ENCODE measurements at regions not wholly inside any gene's neighbourhood (a gene's known extent, or its start where the extent isn't known, plus 50 kb on each side); places are given as distances from the start of the nearest gene placed in this dataset.

- ChIA-PET CTCF (interaction anchor here (0.6 kb wide), 1 partner anchor 83 kb away, joined by 5 read pairs; no protein-coding TSS in a partner anchor), POLR2A (ENCODE audit: low non-redundant PET) (no interaction called here)
- no peak for DNase-seq (ENCODE audit: low spot score)
- H3K27ac ChIP-seq, result no peak overlapping the region
- TF ChIP-seq, protein P1, sequence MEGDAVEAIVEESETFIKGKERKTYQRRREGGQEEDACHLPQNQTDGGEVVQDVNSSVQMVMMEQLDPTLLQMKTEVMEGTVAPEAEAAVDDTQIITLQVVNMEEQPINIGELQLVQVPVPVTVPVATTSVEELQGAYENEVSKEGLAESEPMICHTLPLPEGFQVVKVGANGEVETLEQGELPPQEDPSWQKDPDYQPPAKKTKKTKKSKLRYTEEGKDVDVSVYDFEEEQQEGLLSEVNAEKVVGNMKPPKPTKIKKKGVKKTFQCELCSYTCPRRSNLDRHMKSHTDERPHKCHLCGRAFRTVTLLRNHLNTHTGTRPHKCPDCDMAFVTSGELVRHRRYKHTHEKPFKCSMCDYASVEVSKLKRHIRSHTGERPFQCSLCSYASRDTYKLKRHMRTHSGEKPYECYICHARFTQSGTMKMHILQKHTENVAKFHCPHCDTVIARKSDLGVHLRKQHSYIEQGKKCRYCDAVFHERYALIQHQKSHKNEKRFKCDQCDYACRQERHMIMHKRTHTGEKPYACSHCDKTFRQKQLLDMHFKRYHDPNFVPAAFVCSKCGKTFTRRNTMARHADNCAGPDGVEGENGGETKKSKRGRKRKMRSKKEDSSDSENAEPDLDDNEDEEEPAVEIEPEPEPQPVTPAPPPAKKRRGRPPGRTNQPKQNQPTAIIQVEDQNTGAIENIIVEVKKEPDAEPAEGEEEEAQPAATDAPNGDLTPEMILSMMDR (conservative IDR thresholded peaks at IDR 0.05; ENCODE audit: low read depth), result no peak
These were observed 160.5 kb upstream of the TNRC6C start for GRCh38 chr17:77798031-77798430.

DNA sequence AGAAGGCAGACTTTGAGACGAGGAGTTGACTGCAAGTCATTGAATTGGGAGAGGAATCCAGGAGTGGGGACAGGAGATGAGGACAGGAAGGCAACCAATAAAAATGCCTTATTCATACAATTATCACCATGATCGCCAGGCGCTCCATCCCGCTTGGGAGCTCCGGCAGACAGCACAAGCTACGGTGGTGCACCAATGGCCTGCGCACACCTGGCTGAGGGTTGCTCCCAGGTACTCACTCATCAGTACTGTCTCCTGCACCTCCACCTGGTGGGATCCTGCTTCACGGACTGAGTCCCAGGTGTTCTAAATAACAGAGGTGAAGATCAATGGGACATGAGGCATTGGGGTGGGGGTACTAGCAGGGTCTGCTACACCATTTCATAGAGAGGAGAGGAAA, 160.0 kb upstream of the TNRC6C start:
- ChIA-PET POLR2A (ENCODE audit: low non-redundant PET) (no interaction called here), CTCF (no interaction called here)
- no peak for DNase-seq (ENCODE audit: low spot score)
- TF ChIP-seq, protein P1 (conservative IDR thresholded peaks at IDR 0.05; ENCODE audit: low read depth), result no peak
- no peak overlapping the region for H3K27ac ChIP-seq

- POLR2A ChIA-PET (ENCODE audit: low non-redundant PET), result no interaction called here
- DNase-seq (ENCODE audit: low spot score), result no peak
- TF ChIP-seq, protein P1 (conservative IDR thresholded peaks at IDR 0.05; ENCODE audit: low read depth), result no peak
- CTCF ChIA-PET, result no interaction called here
- H3K27ac ChIP-seq, result no peak overlapping the region
These were observed 157.7 kb upstream of the TNRC6C start for GRCh38 chr17:77800816-77801215.

DNA sequence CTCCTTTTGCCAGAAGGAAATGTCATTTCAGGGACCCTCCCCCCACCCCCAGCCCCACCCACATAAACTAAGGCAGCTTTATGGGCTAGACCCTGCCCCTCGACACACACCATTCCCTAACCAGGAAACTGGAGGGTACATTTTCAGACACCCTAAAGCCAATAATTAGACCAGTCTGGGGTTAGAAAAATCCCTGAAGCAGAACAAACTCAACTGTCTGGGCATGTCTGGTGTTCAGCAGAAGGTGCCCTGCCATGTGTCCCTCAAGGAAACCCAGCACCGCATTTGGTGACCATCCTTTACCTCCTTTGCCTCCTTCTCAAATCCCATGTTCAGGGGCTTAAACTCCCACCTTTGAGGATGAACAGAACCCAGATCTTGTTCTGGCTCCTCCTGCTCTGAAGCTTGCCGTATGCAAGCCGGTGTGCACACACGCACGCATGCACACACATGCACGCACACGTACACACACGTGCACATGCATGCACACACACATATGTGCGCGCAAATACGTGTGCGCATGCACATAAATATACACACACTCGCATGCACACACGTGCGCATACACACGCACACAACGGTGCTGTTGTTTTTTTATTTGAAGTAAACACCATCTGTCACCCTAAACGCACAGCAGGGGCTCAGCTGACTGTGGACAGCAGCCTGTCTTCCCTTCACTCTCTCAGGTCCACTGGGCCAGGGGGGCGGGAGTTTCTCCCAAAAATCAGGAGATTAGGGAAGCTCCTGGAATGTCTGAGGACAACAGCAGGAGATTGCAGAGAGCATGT, 156.8 kb upstream of the TNRC6C start:
- H3K27ac ChIP-seq, result no peak overlapping the region
- ChIA-PET CTCF (no interaction called here), POLR2A (ENCODE audit: low non-redundant PET) (no interaction called here)
- TF ChIP-seq, protein P1 (conservative IDR thresholded peaks at IDR 0.05; ENCODE audit: low read depth), result no peak
- no peak for DNase-seq (ENCODE audit: low spot score)

- DNase-seq (ENCODE audit: low spot score), result no peak
- TF ChIP-seq, protein P1 (conservative IDR thresholded peaks at IDR 0.05; ENCODE audit: low read depth), result no peak
- no peak overlapping the region for H3K27ac ChIP-seq
- CTCF ChIA-PET, result no interaction called here
- POLR2A ChIA-PET (ENCODE audit: low non-redundant PET), result no interaction called here
These were observed 156.2 kb upstream of the TNRC6C start for GRCh38 chr17:77802333-77802615.

DNA sequence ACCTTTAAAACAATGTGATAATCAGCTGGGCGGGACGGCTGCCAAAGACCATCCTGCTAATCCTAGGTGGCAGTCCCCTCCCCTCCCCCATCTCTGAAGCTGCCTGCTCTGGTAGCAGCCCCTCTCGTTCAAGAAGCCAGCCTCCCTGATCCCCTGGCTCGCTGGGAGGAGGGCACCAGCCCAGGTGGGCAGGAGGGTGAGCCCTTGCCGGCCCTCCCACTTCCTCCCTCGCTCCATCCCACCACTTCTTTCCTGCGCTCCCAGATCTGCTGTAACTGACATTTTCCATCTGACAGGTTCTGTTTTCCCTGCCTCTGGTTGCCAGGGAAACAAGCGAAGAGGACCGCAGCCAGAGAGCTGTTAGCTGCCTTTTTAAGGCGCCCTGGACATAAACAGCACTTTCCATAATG, 155.7 kb upstream of the TNRC6C start:
- TF ChIP-seq, protein P1 (conservative IDR thresholded peaks at IDR 0.05; ENCODE audit: low read depth), result no peak
- CTCF ChIA-PET, result no interaction called here

More for the DNA sequence above, 155.7 kb upstream of the TNRC6C start:
- no peak overlapping the region for H3K27ac ChIP-seq
- POLR2A ChIA-PET (ENCODE audit: low non-redundant PET), result no interaction called here
- no peak for DNase-seq (ENCODE audit: low spot score)
